ENCODE measurements at regions not wholly inside any gene's neighbourhood (a gene's known extent, or its start where the extent isn't known, plus 50 kb on each side); places are given as distances from the start of the nearest gene placed in this dataset.

DNA sequence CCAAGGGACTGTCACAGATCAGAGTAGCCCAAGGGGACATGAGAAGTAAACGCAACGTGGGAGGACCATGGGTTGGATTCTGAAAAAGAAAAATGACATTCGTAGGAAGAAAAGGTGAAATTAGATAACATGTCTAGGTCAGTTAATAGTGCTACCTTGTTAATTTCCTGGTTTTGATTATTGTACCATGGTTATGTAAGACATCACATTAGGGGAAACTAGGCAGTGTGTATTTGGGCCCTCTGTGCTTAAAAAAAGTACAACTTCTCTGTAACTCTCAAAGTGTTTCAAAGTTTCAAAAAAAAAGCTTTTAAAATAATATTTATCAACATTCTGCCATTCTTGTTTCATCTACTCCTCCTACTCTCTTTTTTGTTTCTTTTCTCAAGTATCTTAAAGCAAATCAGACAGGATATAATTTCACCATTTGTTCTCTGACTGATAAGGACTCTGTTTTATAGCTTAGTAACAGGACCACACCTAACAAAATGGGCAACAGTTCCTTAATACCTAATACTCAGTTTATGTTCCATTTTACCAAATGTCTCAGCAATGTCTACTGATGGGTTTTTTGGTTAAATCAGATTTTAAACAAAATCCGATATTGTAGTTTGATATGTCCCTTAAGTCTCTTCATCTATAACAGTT lies 97.1 kb upstream of the PLCB4 start:
- CTCF ChIA-PET = interaction anchor here (0.7 kb wide), 2 partner anchors 21 to 41 kb away, joined by 3 to 5 read pairs; no protein-coding TSS in a partner anchor
- Histone ChIP-seq H2AK9ac (replicated peaks; ENCODE audit: low read depth, low read length, poor library complexity) (no peak overlapping the region), H4K91ac (ENCODE audit: insufficient read depth, low read depth, low read length) (no peak overlapping the region), H3K27me3 (ENCODE audit: control insufficient read depth, insufficient read depth, low read length) (no peaks in the 10 kb centered on the region), H3K79me1 (ENCODE audit: low read depth in 1 of 2, low read length in 2 of 2) (no peaks in the 10 kb centered on the region), H4K8ac (ENCODE audit: low read depth in 2 of 2, low read length in 2 of 2) (no peak overlapping the region), H3K4me3 (ENCODE audit: insufficient read depth, low read depth, low read length) (no peak overlapping the region), H2BK5ac (ENCODE audit: low read depth, low read length, poor library complexity, severe bottlenecking) (no peak overlapping the region), H4K20me1 (ENCODE audit: insufficient read depth, low read length) (no peaks in the 10 kb centered on the region), H3K4me2 (ENCODE audit: low read depth, low read length) (no peak overlapping the region), H3K9me1 (ENCODE audit: insufficient read depth, low read length) (peaks cover 3% of the 10 kb centered on the region; the same call in 1 of the 2 replicates), H3K14ac (replicated peaks; ENCODE audit: low read depth, low read length) (no peak overlapping the region), H3K9ac (ENCODE audit: low read depth, low read length) (no peak overlapping the region), H3K9me3 (ENCODE audit: control insufficient read depth, insufficient read depth, low read length) (peaks cover 3% of the 10 kb centered on the region), H3K56ac (ENCODE audit: extremely low read depth, insufficient read depth, low read length) (no peak overlapping the region), H2BK15ac (ENCODE audit: low read depth, low read length) (no peak overlapping the region), H3K4ac (ENCODE audit: low read depth, low read length) (no peak overlapping the region), H3K23ac (ENCODE audit: low read depth, low read length) (no peak overlapping the region), H2AK5ac (ENCODE audit: low read depth, low read length) (no peak overlapping the region), H4K5ac (ENCODE audit: low read depth, low read length) (no peak overlapping the region), H3K4me1 (ENCODE audit: control insufficient read depth, insufficient read depth, low read length) (no peaks in the 10 kb centered on the region; the same call in 1 of the 2 replicates), H3K18ac (ENCODE audit: low read depth, low read length) (no peak overlapping the region), H2BK120ac (ENCODE audit: low read depth, low read length) (no peak overlapping the region), H2AFZ (replicated peaks; ENCODE audit: low read length, poor library complexity) (no peak overlapping the region), H3K36me3 (ENCODE audit: control insufficient read depth, insufficient read depth, low read length) (no peaks in the 10 kb centered on the region), H2BK20ac (ENCODE audit: low read depth, low read length) (no peak overlapping the region), H3K27ac (ENCODE audit: insufficient read depth, low read length) (no peak overlapping the region)
- no peak for DNase-seq
- WGBS, 2 experiments (ENCODE audit: extremely low coverage in 2 of 2, insufficient read length in 1 of 2) = 94% methylated on average over 3 of the region's 4 CpGs; no CpG with 5 or more reads in 1 of the 2 experiments
- POLR2A ChIA-PET (ENCODE audit: unreplicated experiment) = no interaction called here
- BruUV-seq (replicated peaks) = no TSS peak
- dilution Hi-C loops (cut with HindIII; ENCODE audit: low sequenced_read_pairs, unreplicated experiment) (no loop called here), in situ Hi-C loops (cut with MboI; ENCODE audit: low sequenced_read_pairs) (no loop called here), intact Hi-C loops (cut with micrococcal nuclease) (no loop called here)
- no peak for ATAC-seq (ENCODE audit: low read depth)
- no peak for TF ChIP-seq RFX5 (IDR thresholded peaks at IDR 0.05; ENCODE audit: low read depth, low read length)
- no peak for TF ChIP-seq NFE2L2 (IDR thresholded peaks at IDR 0.05; ENCODE audit: low read depth, low read length)
- TF ChIP-seq SMC3 (IDR thresholded peaks at IDR 0.05; ENCODE audit: low read depth, low read length) = no peak
- TF ChIP-seq RCOR1 (IDR thresholded peaks at IDR 0.05; ENCODE audit: insufficient replicate concordance, low read length) = no peak
- TF ChIP-seq, protein P1, sequence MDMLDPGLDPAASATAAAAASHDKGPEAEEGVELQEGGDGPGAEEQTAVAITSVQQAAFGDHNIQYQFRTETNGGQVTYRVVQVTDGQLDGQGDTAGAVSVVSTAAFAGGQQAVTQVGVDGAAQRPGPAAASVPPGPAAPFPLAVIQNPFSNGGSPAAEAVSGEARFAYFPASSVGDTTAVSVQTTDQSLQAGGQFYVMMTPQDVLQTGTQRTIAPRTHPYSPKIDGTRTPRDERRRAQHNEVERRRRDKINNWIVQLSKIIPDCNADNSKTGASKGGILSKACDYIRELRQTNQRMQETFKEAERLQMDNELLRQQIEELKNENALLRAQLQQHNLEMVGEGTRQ (IDR thresholded peaks at IDR 0.05; ENCODE audit: low read depth, low read length) = no peak
- TF ChIP-seq MXI1 (IDR thresholded peaks at IDR 0.05; ENCODE audit: borderline replicate concordance, low read depth, low read length) = no peak
- TF ChIP-seq MAZ (IDR thresholded peaks at IDR 0.05; ENCODE audit: borderline replicate concordance, low read depth, low read length) = no peak

Data from IMR-90 (cell line).